ENCODE measurements at regions not wholly inside any gene's neighbourhood (a gene's known extent, or its start where the extent isn't known, plus 50 kb on each side); places are given as distances from the start of the nearest gene placed in this dataset.

GRCh38 chr1:209057901-209058300 lies 525.6 kb upstream of the CAMK1G start:
- WGBS, 2 donors: 88 to 90% methylated on average over 1 of the region's 1 CpG
- no peak for TF ChIP-seq CTCF (IDR thresholded peaks at IDR 0.05)
- no peak for TF ChIP-seq POLR2A (IDR thresholded peaks at IDR 0.05)
- DNase-seq (ENCODE audit: low spot score in 2 of 2): no peak
- no peak overlapping the region for H3K4me3 ChIP-seq (ENCODE audit: low read depth, poor library complexity, severe bottlenecking)
- intact Hi-C loops (cut with DNase I; ENCODE audit: low total_unique reads): no loop called here

- intact Hi-C loops (cut with DNase I; ENCODE audit: low total_unique reads): no loop called here
Measured at GRCh38 chr1:209059376-209059775, 524.1 kb upstream of the CAMK1G start.

GRCh38 chr1:209059981-209060380 lies 523.5 kb upstream of the CAMK1G start:
- DNase-seq (ENCODE audit: low spot score in 2 of 2): no peak
- WGBS, 2 donors: 66 to 69% methylated on average over 7 of the region's 7 CpGs
- intact Hi-C loops (cut with DNase I; ENCODE audit: low total_unique reads): no loop called here

More at GRCh38 chr1:209059376-209059775, 524.1 kb upstream of the CAMK1G start:
- WGBS, 2 donors: 41 to 51% methylated on average over 2 of the region's 2 CpGs
- TF ChIP-seq POLR2A (IDR thresholded peaks at IDR 0.05): no peak
- no peak for TF ChIP-seq CTCF (IDR thresholded peaks at IDR 0.05)
- DNase-seq (ENCODE audit: low spot score in 2 of 2): no peak
- no peak overlapping the region for H3K4me3 ChIP-seq (ENCODE audit: low read depth, poor library complexity, severe bottlenecking)

GRCh38 chr1:209062081-209062620 lies 521.4 kb upstream of the CAMK1G start:
- intact Hi-C loops (cut with DNase I; ENCODE audit: low total_unique reads): no loop called here
- TF ChIP-seq POLR2A (IDR thresholded peaks at IDR 0.05): no peak
- no peak for TF ChIP-seq CTCF (IDR thresholded peaks at IDR 0.05)
- WGBS, 2 donors: 71 to 82% methylated on average over 6 of the region's 6 CpGs
- no peak overlapping the region for H3K4me3 ChIP-seq (ENCODE audit: low read depth, poor library complexity, severe bottlenecking)
- DNase-seq (ENCODE audit: low spot score in 2 of 2): no peak

More at GRCh38 chr1:209059981-209060380, 523.5 kb upstream of the CAMK1G start:
- no peak overlapping the region for H3K4me3 ChIP-seq (ENCODE audit: low read depth, poor library complexity, severe bottlenecking)
- no peak for TF ChIP-seq POLR2A (IDR thresholded peaks at IDR 0.05)
- TF ChIP-seq CTCF (IDR thresholded peaks at IDR 0.05): no peak

GRCh38 chr1:209062863-209063262 lies 520.7 kb upstream of the CAMK1G start:
- no peak overlapping the region for H3K4me3 ChIP-seq (ENCODE audit: low read depth, poor library complexity, severe bottlenecking)
- intact Hi-C loops (cut with DNase I; ENCODE audit: low total_unique reads): no loop called here
- WGBS, 2 donors: 85 to 91% methylated on average over 1 of the region's 1 CpG
- DNase-seq (ENCODE audit: low spot score in 2 of 2): no peak
- TF ChIP-seq POLR2A (IDR thresholded peaks at IDR 0.05): no peak
- no peak for TF ChIP-seq CTCF (IDR thresholded peaks at IDR 0.05)

Measured in lower leg skin (tissue), 4 donors.